Subcutaneous abdominal adipose tissue (tissue), 5 donors: ENCODE measurements at regions not wholly inside any gene's neighbourhood (a gene's known extent, or its start where the extent isn't known, plus 50 kb on each side); places are given as distances from the start of the nearest gene placed in this dataset.
"Not testable (repeated sequence)": the region's sequence is repeated elsewhere in the genome, so short reads cannot be mapped to it uniquely, and the experiment has no call there.

Experiments used
- H3K27ac ChIP-seq: one replicate; pipeline ENCODE4 v1.7.0; 2013; ENCODE audit warnings: low read depth, mild to moderate bottlenecking, inconsistent platforms, low read length, moderate library complexity
- H3K27me3 ChIP-seq, 5 donors: one replicate each; pipeline ENCODE4 v1.7.0; 2013; ENCODE audit warnings: low read length in 5 of 5, inconsistent platforms in 1 of 5; ENCODE audit not compliant: control insufficient read depth in 5 of 5, insufficient read depth in 4 of 5
- H3K36me3 ChIP-seq, 5 donors: one replicate each; pipeline ENCODE4 v1.7.0; 2013; ENCODE audit warnings: low read length in 5 of 5; ENCODE audit not compliant: control insufficient read depth in 5 of 5, insufficient read depth in 5 of 5
- H3K4me1 ChIP-seq, 5 donors: one replicate each; pipeline ENCODE4 v1.7.0; 2013; ENCODE audit warnings: low read length in 5 of 5, mild to moderate bottlenecking in 3 of 5, moderate library complexity in 1 of 5; ENCODE audit not compliant: control insufficient read depth in 5 of 5, insufficient read depth in 5 of 5
- H3K4me3 ChIP-seq, 5 donors: one replicate each; pipeline ENCODE4 v1.7.0; 2013; ENCODE audit warnings: low read length in 5 of 5, low read depth in 1 of 5
- H3K9ac ChIP-seq, 5 donors: one replicate each; pipeline ENCODE4 v1.7.0; 2013; ENCODE audit warnings: low read length in 5 of 5, mild to moderate bottlenecking in 4 of 5, moderate library complexity in 3 of 5
- H3K9me3 ChIP-seq, 5 donors: one replicate each; pipeline ENCODE4 v1.7.0; 2013; ENCODE audit warnings: low read length in 5 of 5; ENCODE audit not compliant: control insufficient read depth in 5 of 5
- donor health status: healthy.
- donor health status: healthy.
- donor health status: healthy.
- donor health status: healthy.
- donor health status: healthy.

- Histone ChIP-seq H3K4me3 (no peak overlapping the region), H3K27me3 (no peaks in the 10 kb centered on the region), H3K9ac (no peak overlapping the region), H3K36me3 (no peaks in the 10 kb centered on the region), H3K27ac (no peak overlapping the region), H3K4me1 (peaks cover 0 to 2% (median 0%) of the 10 kb centered on the region in 5 donors), H3K9me3 (peaks cover 0 to 17% (median 6%) of the 10 kb centered on the region in 5 donors)
These were observed 294.1 kb downstream of the SOCS6 start for GRCh38 chr18:70582981-70583380.

GRCh38 chr18:70578480-70578879 lies 289.6 kb downstream of the SOCS6 start:
- no peaks in the 10 kb centered on the region for H3K36me3 ChIP-seq
- no peak overlapping the region for H3K9ac ChIP-seq
- no peaks in the 10 kb centered on the region for H3K4me1 ChIP-seq

GRCh38 chr18:70577023-70577420 lies 288.2 kb downstream of the SOCS6 start:
- Histone ChIP-seq H3K4me1 (no peaks in the 10 kb centered on the region), H3K27ac (no peak overlapping the region), H3K27me3 (no peaks in the 10 kb centered on the region), H3K36me3 (no peaks in the 10 kb centered on the region), H3K9ac (no peak overlapping the region), H3K4me3 (no peak overlapping the region), H3K9me3 (peaks cover 0 to 4% (median 0%) of the 10 kb centered on the region in 5 donors)

More at GRCh38 chr18:70578480-70578879, 289.6 kb downstream of the SOCS6 start:
- H3K4me3 ChIP-seq: no peak overlapping the region
- H3K27ac ChIP-seq: no peak overlapping the region
- peaks cover 0 to 4% (median 0%) of the 10 kb centered on the region in 5 donors for H3K9me3 ChIP-seq
- H3K27me3 ChIP-seq: no peaks in the 10 kb centered on the region

- Histone ChIP-seq H3K36me3 (no peaks in the 10 kb centered on the region), H3K27ac (no peak overlapping the region), H3K4me1 (no peaks in the 10 kb centered on the region), H3K9me3 (peaks cover 0 to 4% (median 0%) of the 10 kb centered on the region in 5 donors), H3K27me3 (no peaks in the 10 kb centered on the region), H3K9ac (no peak overlapping the region), H3K4me3 (no peak overlapping the region)
These were observed 287.6 kb downstream of the SOCS6 start for GRCh38 chr18:70576276-70577022.

GRCh38 chr18:70574951-70575350 lies 286.1 kb downstream of the SOCS6 start:
- H3K9me3 ChIP-seq, H3K9ac ChIP-seq, H3K27me3 ChIP-seq, H3K4me1 ChIP-seq, H3K36me3 ChIP-seq, H3K4me3 ChIP-seq, H3K27ac ChIP-seq: not testable (repeated sequence)

GRCh38 chr18:70569647-70570046 lies 280.8 kb downstream of the SOCS6 start:
- H3K27me3 ChIP-seq, H3K4me3 ChIP-seq, H3K9me3 ChIP-seq, H3K9ac ChIP-seq, H3K27ac ChIP-seq, H3K4me1 ChIP-seq, H3K36me3 ChIP-seq: not testable (repeated sequence)

GRCh38 chr18:70559446-70559845 lies 270.6 kb downstream of the SOCS6 start:
- Histone ChIP-seq H3K36me3 (no peaks in the 10 kb centered on the region), H3K9ac (no peak overlapping the region), H3K4me1 (no peaks in the 10 kb centered on the region), H3K27me3 (no peaks in the 10 kb centered on the region), H3K27ac (no peak overlapping the region), H3K9me3 (no peaks in the 10 kb centered on the region), H3K4me3 (no peak overlapping the region)

- no peak overlapping the region for H3K4me3 ChIP-seq
- no peaks in the 10 kb centered on the region for H3K9me3 ChIP-seq
- H3K27ac ChIP-seq: no peak overlapping the region
- H3K4me1 ChIP-seq: no peaks in the 10 kb centered on the region
- H3K27me3 ChIP-seq: no peaks in the 10 kb centered on the region
- no peaks in the 10 kb centered on the region for H3K36me3 ChIP-seq
- H3K9ac ChIP-seq: no peak overlapping the region
These were observed 269.5 kb downstream of the SOCS6 start for GRCh38 chr18:70558371-70558770.

- no peaks in the 10 kb centered on the region for H3K9me3 ChIP-seq
- H3K27me3 ChIP-seq: no peaks in the 10 kb centered on the region
- no peaks in the 10 kb centered on the region for H3K4me1 ChIP-seq
- no peak overlapping the region for H3K9ac ChIP-seq
- H3K4me3 ChIP-seq: no peak overlapping the region
- no peak overlapping the region for H3K27ac ChIP-seq
- H3K36me3 ChIP-seq: no peaks in the 10 kb centered on the region
These were observed 266.1 kb downstream of the SOCS6 start for GRCh38 chr18:70554854-70555445.

GRCh38 chr18:70553936-70554260 lies 265.1 kb downstream of the SOCS6 start:
- Histone ChIP-seq H3K4me1 (no peaks in the 10 kb centered on the region), H3K27ac (no peak overlapping the region), H3K36me3 (no peaks in the 10 kb centered on the region), H3K9me3 (no peaks in the 10 kb centered on the region), H3K9ac (no peak overlapping the region), H3K4me3 (no peak overlapping the region), H3K27me3 (no peaks in the 10 kb centered on the region)
